Inferior parietal cortex (tissue), 1 donor: ENCODE measurements at regions not wholly inside any gene's neighbourhood (a gene's known extent, or its start where the extent isn't known, plus 50 kb on each side); places are given as distances from the start of the nearest gene placed in this dataset.

Experiments used
- DNase-seq: peaks from one replicate; pipeline ENCODE4 v3.0.0-alpha.2; 2016; ENCODE audit errors: extremely low spot score

DNA sequence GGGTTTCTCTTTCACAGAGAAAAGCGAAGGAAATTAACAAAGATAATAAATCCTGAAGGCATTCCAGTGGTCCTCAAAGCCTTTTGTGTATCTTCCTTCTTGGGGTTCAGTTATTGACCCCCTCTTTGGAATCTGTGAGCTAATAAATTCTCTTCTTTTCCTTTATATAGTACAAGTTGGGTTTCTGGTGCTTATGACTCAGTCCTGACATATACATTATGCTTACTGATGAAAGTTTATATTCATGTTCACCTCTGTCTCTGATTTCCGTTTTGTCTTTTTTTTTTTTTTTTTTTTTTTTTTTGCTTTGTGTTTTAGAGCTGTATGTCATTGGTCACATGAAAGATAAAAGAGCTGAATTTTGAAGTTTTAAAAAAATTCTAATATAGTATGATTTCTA is 230.7 kb upstream of the RBMS3 start:
- no peak for DNase-seq

DNA sequence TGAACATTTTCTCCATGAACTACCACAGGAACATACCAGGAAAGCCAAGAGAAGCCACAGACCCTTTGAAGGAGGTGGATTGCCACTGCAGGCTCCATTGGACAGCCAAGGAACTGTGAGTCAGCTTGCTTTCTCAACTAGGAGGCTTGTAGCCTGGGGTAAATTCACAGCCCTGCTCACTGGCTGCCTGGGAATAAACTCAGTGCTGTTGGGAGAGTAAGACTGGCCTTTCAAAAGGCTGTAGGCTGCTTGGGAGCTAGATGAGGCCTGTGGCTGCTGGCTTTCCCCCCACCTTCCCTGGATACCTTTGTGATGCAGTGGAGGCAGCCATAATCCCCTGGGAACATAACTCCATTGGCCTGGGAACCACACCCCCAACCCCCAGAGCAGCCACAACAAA is 223.5 kb upstream of the RBMS3 start:
- no peak for DNase-seq

DNA sequence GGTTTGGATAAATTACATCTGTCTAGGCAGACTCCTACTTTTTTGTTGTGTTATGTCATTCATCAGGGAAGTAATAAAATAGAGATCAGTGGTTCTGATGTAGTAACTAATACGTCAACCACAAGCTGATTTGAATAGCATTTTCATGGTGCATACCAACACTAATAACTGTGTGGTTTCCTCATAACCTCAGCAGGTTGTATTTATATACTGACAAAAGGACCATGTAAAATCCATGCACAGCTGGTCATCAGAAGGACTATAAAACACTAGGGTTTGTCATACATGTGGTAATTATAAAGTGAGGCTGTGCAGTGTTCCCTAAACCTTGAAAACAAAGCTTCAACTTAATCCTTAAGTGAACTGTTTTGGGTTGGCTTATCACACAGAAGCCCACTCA is 216.8 kb upstream of the RBMS3 start:
- DNase-seq, result no peak

DNA sequence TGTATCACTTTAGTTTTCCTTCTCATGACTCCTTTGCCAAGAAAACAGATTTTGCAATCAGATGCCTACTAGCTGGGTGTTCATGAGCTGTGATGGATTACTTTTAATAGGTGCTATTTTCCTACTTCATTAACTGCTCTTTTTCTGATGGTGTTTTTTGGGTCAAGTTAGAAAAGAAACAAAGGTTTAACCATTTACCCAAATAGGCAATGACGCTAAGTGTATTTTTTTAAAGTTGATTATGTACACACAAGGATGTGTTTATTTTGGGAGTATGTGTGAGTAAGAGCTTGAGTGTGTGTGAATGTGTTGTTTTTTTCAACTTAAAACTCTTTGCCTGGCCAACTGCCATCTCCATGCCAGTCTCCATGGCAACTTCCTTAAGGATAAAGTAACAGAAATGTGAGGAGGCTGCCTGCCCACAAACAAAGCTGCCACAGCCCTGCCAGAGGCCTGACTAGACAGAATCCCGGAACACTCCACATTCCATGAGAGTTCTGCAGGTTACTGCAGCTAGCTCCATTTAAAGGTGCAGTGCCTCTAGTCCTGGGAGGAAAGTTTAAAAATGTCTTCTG is 215.6 kb upstream of the RBMS3 start:
- peak; percentile 73 for DNase-seq

DNA sequence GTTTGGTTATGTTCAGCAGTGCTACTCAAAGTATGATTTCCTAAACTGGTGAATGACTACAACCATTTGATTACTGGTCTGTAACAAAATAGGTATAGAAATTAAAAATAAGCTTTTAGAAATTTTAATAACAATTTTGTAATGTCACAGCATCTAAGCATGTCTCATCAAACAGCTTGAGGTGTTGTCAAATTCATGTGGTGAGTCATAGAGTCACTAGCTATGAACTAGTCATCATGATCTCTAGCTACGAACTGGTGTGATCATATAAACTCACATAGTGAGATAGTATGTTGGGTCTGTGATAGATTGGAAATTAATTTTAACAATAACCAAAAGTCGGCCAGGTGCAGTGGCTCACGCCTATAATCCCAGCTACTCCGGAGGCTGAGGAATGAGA is 213.9 kb upstream of the RBMS3 start:
- no peak for DNase-seq

DNA sequence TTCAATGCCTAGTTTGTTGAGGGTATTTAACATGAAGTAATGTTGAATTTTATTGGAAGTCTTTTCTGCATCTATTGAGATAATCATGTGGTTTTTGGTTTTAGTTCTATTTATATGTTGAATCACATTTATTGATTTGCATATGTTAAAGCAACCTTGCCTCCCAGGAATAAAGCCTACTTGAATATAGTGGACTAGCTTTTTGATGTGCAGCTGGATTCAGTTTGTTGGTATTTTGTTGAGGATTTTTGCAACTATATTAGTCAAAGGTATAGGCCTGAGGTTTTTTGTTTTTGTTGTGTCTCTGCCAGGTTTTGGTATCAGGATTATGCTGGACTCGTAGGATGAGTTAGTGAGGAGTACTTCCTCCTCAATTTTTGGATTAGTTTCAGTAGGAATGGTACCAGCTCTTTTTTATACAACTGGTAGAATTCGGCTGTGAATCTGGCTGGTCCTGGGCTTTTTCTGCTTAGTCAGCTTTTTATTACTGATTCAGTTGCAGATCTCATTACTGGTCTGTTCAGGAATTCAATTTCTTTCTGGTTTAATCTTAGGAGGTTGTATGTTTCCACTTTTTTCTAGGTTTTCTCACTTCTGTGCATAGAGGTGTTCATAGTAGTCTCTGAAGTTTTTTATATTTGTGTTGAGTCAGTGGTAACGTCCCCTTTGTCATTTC is 209.8 kb upstream of the RBMS3 start:
- no peak for DNase-seq

DNA sequence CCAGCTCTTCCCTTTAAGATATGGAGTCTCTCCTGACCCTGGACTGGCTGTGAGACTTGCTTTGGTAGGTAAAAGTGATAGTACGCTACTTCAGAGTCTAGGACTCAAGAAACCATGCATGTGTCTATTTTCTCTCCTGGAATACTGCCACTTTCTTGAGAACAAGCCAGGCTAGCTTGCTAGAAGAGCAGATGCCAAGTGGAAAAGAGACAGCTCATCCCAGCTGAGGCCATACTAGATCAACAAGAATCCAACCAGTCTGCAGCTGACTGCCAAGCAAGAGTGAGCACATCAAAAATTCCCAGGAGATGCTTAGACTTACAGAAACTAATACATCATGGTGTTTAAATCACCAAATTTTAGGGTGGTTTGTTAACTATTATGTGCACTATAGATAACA is 208.3 kb upstream of the RBMS3 start:
- DNase-seq, result peak; percentile 15

DNA sequence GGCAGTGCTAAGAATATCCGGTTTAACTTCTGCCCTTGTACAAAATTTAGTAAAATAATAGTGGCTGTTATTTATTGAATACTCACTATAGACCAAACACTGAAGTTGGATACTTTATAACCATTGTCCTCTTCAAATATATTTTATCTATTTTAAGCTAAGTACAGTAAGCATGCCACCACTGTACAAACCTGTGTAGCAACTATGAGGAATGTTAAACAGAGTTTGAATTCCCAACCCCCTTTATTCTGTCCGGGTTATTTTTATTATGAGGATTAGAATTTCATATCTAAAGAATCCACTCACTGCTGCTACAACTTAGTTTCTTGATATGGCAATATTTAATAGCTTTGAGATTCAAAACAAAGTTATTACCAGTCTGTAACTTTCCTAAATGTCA is 203.5 kb upstream of the RBMS3 start:
- no peak for DNase-seq

DNA sequence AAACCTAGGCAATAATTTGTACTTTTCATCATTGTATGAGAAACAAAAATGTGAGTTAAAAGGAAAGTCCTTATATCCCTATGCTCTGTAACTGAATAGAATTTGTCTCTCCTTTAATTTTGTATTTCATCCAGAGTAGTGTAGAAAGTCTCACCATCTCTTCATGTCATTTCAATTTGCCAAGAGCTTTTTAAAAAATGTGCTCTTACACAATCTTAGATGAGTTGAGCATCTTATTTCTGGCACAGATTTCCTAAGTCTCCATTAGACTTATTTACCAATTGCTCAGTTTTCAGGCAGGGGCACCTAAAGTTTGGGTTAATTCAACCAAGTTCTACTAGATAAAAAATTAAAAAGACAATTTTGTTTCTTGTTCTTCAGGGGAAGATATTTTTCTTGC is 201.5 kb upstream of the RBMS3 start:
- no peak for DNase-seq

DNA sequence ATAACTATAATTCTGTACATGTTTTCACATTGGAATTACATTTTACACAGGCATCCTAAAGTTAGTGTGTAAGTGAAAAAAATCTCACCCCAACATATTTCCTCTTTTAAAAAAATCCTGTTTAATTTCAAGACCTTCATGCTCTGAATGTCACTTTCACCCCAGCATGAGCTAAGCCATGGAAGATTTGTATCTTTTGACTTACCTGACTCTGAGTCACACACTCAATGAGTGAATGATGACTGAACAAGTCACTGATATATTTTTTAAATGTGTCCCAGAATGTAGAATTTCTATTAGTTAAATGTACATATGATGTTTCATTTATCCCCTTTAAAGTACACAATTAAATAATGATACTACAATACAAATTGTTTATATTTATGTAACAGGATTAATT is 199.9 kb upstream of the RBMS3 start:
- no peak for DNase-seq

DNA sequence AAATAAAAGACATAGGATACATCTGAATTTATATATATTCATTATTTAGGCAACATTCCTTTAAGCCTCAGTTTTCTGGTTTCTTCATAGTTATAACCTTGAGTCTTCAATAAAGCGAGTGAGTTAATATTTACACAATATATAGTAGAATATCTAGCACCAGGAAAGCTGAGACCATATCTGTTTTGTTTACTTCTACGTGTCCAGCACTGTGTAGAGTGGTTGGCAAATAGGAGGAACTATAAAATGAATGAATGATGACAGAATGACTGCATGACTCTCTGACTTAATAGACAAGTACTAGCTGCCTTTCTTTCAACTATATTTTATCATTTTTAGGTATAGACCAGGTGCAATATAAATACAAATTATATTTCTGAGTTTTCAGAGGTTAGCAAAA is 197.8 kb upstream of the RBMS3 start:
- no peak for DNase-seq

DNA sequence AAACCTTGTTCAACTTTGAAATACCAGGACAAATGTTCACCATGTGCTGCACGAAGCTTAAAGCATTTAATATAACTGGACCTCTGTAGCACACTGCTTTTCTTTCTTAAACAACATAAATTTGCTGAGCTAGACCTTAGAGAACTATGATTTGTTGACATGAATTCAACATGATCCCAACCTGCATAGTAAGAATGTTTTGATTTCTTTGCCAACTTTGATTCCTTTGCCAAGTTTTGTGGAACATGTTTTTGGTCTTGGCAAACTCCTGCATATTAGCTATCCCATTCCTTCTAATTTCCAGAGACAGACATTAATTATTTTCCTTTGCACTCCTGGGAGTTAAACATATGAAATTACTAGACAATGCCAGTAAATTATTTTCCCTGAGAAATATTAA is 197.2 kb upstream of the RBMS3 start:
- no peak for DNase-seq

DNA sequence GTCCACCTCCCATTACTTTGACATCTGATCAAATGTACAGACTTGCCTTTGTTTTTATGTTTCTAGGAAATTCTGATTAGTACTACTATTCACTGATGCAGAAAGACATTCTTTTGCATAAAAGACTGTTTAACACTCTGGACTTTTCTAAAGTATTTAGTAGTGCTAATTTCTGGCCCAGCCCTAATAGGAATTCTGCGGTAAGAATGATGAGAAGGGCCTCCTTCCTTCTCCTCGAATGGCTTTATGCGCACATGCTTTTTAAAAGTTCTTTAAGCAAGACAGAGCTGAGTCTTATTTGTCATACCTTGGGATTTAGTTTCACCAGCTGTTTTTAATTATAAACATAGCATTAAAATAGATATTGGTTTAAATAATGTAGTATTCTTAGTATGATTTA is 192.3 kb upstream of the RBMS3 start:
- no peak for DNase-seq

DNA sequence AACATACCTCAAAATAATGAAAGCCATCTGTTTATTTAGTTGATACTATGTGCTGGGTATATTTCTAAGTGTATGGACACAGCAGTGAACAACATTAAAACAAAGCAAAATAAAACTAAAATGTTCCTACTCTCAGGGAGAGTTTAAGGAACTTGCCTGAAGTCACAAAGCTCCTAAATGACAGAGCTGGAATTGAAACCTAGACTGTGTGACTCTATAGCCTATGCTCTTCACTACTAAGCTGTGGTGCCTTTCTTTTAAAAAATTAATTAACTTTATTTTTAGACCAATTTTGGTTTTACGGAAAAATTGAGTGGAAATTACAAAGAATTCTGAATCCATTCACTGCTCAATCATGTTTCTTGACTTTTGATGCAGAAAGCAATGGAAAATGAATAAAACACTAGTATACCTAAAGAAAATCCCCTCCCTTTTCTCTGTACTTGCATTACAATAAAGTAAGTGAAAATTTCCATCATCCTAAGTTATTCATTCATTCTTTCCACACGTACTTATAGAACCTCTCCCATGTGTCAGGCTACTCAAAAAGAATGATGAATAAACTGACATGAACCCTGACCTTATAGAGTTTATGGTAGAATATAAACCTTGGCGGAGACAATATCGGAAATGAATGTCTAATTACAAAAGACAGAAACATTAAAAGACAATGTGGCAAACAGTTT is 189.8 kb upstream of the RBMS3 start:
- DNase-seq, result no peak

DNA sequence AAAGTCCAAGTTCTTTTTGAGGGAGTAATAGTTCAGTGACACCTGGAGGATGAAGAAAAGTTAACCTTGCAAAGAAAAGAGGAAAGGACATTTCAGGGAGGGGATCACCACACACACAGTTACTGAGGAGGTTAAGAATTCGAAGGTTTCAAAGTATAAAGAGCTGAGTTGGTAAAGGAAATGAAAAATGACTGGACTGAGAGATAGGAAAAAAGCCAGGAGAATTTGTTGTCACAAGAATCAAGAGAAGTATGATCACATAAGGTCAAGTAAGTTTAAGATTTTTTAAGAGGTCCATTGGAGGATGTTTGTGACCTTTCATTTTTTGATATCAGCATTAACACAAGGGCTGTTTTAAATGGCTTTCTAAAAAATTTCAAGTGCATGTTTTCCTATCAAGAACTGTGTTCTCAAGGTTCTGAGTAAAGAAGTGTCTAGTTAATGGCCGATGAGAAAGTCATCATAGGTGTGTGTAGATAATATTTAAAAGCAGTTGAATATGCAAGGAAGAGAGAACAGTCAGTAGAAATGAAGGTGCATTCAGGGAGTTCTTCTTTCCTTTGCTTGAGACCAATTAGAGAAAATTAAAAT is 189.2 kb upstream of the RBMS3 start:
- DNase-seq, result no peak

DNA sequence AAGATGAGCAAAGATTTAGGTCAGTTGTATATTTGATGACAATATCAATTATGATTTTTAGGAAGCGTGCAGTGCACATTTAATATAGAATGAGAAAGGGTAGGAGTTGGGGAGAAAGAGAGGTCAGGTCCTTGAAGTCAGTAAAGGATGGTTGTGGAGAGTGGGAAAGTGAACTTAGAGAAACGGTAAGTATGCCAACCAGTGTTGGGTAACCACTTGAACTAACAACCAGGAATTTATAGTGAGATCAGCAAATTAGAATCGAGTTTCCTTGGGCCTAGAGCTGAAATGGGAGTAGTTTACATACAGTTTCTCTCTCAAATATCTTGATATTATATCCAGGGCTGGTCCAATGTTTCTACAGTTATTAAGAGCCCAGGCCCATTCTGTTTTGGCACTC is 188.5 kb upstream of the RBMS3 start:
- no peak for DNase-seq

DNA sequence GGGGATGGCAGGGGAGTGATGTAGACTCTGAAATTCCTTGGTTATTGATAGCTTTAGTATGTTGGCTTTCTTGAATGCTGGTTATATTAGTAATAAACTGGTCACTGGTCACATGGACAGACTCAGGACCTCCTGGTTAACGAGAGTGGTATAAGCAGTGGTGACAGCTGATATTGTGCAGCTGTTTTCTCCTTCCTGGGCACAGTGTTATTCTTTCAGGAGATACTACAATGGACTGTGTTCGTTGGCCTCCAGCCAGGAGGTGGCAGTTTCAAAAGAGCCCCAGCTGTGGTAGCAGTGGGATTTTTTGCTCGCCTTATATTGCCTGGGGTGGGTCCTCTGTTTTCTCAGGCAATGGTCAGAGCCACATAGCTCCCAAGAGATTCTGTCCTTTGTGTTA is 181.6 kb upstream of the RBMS3 start:
- DNase-seq, result no peak

DNA sequence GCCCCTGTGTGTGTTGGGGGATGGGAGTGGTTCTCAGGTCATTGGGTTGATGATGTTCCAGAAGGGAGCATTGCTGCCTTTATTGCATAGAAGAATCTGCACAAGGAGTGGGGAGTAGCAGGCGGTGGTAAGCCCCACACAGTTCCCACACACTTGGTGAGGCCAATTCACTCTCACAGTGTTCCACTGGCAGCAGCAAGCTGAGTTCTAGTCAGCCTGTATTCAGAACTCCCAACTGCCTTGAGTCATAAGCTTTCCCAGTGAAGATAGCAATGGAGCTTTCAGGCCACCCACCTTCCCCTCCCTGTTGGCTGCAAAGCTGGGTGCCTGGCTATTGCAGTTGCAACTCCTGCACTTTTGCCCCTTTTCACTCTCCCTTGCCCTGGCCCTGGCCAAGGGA is 181.1 kb upstream of the RBMS3 start:
- DNase-seq, result no peak

DNA sequence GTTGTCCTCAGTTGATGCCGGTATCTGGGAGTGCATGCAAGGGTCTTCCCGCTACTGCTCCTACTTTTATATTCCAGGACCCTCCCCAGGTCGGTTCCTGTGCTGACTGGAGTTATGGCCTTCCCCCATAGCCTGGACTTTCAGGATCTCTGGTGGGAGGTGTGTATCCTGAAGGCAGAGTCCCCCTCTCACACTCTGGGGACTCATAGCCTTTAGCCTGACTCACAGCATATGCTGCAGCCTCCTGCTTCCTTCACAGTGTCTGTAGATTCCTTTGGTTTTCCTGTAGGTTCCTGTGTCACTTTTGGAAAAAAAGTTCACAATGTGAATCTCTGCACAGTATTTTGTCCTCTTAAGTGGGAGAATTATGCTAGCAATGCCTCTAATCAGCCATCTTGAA is 180.6 kb upstream of the RBMS3 start:
- no peak for DNase-seq

DNA sequence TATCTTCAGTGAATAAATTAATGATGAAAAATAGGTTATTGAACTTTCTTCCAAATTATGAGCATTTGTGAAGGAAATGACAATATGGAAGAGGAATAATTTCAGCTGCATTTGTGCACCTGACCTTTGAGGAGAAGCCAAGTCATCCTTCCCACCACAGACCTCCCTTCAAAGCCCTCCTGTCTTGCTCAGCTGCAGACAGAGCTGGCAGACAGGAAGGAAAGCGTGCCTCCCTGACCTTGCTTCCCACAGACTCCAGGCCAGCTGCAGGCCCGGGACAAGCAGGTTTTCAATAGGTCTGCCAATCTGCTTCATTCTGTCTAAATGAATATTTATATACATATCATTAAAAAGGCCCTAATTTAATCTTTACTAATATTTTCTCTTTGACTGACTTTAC is 152.9 kb upstream of the RBMS3 start:
- no peak for DNase-seq

DNA sequence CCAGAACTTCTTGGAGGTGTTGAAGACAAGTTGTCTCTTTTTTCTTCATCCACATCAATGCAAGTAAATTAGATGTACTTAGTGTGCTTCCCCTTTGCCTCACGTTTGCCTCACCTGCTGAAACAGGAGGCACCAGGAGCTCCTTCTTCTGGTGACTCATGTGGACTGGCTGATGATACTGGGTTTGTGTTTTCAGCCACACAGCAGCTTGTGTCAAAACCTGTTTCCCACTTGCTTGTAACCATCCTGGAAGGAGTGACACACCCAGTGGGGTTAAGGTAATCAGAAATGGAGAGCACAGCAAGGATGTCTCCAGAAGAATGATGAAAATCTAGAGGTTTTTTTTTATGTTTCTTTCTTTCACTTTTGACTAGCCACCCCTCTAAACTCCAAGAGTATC is 143.3 kb upstream of the RBMS3 start:
- DNase-seq, result no peak

DNA sequence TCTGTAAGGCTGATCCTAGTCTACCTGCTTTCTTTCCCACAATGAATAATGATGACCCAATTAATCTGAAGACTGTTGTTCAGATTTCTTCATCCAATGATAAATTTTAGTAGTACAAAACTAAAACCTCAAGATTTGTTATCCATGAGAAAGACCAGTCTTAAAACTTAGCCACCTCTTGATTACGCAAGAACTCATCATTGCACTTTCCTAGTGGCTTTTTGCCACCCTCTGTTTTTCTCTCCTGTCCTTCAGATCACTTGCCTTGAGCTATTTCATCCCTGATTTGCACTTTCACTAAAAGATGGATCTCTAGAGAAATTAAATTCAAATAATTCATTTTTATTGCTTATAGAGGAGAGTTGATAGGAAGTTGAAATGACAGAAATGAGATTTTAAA is 142.7 kb upstream of the RBMS3 start:
- DNase-seq, result no peak

DNA sequence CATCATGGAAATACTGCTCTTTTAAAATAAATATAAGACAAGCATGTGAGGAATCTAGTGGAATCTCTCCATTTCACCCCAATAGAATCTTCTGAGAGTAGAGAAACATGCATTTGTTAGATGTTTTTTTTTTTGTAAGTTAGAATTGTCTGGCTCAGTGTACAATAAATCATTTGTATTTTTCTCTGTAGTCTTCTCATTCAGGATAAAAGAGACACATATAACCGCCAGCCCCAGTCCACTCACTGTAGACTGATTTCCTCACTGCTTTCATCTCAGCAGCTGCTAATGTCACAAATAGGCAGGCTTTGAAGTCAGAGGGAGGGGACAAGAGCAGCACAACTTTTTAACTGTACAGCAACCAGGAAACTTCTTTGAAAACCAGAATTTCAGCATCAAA is 140.2 kb upstream of the RBMS3 start:
- DNase-seq, result peak; percentile 7
